ENCODE measurements at regions not wholly inside any gene's neighbourhood (a gene's known extent, or its start where the extent isn't known, plus 50 kb on each side); places are given as distances from the start of the nearest gene placed in this dataset.

- TF ChIP-seq CTCF (IDR thresholded peaks at IDR 0.05; ENCODE audit: low read depth, low read length, missing input control), result no peak
- TF ChIP-seq, protein P1, sequence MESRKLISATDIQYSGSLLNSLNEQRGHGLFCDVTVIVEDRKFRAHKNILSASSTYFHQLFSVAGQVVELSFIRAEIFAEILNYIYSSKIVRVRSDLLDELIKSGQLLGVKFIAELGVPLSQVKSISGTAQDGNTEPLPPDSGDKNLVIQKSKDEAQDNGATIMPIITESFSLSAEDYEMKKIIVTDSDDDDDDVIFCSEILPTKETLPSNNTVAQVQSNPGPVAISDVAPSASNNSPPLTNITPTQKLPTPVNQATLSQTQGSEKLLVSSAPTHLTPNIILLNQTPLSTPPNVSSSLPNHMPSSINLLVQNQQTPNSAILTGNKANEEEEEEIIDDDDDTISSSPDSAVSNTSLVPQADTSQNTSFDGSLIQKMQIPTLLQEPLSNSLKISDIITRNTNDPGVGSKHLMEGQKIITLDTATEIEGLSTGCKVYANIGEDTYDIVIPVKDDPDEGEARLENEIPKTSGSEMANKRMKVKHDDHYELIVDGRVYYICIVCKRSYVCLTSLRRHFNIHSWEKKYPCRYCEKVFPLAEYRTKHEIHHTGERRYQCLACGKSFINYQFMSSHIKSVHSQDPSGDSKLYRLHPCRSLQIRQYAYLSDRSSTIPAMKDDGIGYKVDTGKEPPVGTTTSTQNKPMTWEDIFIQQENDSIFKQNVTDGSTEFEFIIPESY (IDR thresholded peaks at IDR 0.05), result no peak
- no peak for TF ChIP-seq REST (IDR thresholded peaks at IDR 0.05)
- TF ChIP-seq YY1 (IDR thresholded peaks at IDR 0.05), result no peak
- TF ChIP-seq TAF1 (conservative IDR thresholded peaks at IDR 0.05), result no peak
- no peak for TF ChIP-seq ATF3 (IDR thresholded peaks at IDR 0.05)
- no peak for TF ChIP-seq JUND (IDR thresholded peaks at IDR 0.05)
- no peak for TF ChIP-seq MAX (IDR thresholded peaks at IDR 0.05)
- no peak for TF ChIP-seq FOXA1 (IDR thresholded peaks at IDR 0.05)
- no peak for TF ChIP-seq NR2F2 (IDR thresholded peaks at IDR 0.05)
- no peak for TF ChIP-seq GABPA (IDR thresholded peaks at IDR 0.05 in 1 of 2, conservative IDR thresholded peaks at IDR 0.05 in 1 of 2)
Observed at GRCh38 chr6:10248378-10248843, 166.5 kb downstream of the TFAP2A start.

Data from liver (tissue), 3 donors.